Activated CD4-positive, alpha-beta T cell treated with anti-CD3 and anti-CD28 coated beads for 4 hours (primary cell): ENCODE measurements at regions not wholly inside any gene's neighbourhood (a gene's known extent, or its start where the extent isn't known, plus 50 kb on each side); places are given as distances from the start of the nearest gene placed in this dataset.
A peak's percentile ranks its signal among the peaks of the same experiment; 100 is the strongest.
"Not testable (repeated sequence)": the region's sequence is repeated elsewhere in the genome, so short reads cannot be mapped to it uniquely, and the experiment has no call there.

Experiments used
- DNase-seq, 2 donors: peaks; one replicate each; pipeline ENCODE4 v3.0.0-alpha.2; 2020

GRCh38 chr11:71723991-71724390 is 109.0 kb upstream of the DEFB108B start:
- DNase-seq = not testable (repeated sequence)

- not testable (repeated sequence) for DNase-seq
Measured at GRCh38 chr11:71730748-71731147, 102.3 kb upstream of the DEFB108B start.

GRCh38 chr11:71734368-71734767 is 98.6 kb upstream of the DEFB108B start:
- peak in 1 of 2 donors; percentile 23 for DNase-seq

- not testable (repeated sequence) for DNase-seq
Measured at GRCh38 chr11:71738317-71738716, 94.7 kb upstream of the DEFB108B start.

GRCh38 chr11:71743385-71743784 is 89.6 kb upstream of the DEFB108B start:
- not testable (repeated sequence) for DNase-seq

GRCh38 chr11:71745656-71746055 is 87.3 kb upstream of the DEFB108B start:
- not testable (repeated sequence) for DNase-seq

- not testable (repeated sequence) for DNase-seq
Measured at GRCh38 chr11:71746263-71746662, 86.7 kb upstream of the DEFB108B start.

- DNase-seq = not testable (repeated sequence)
Measured at GRCh38 chr11:71748965-71749620, 83.9 kb upstream of the DEFB108B start.

- DNase-seq = not testable (repeated sequence)
Measured at GRCh38 chr11:71750908-71751307, 82.1 kb upstream of the DEFB108B start.

GRCh38 chr11:71764695-71765491 is 68.1 kb upstream of the DEFB108B start:
- DNase-seq = not testable (repeated sequence)

- not testable (repeated sequence) for DNase-seq
Measured at GRCh38 chr11:71767016-71767415, 66.0 kb upstream of the DEFB108B start.

- not testable (repeated sequence) for DNase-seq
Measured at GRCh38 chr11:71772193-71772592, 60.8 kb upstream of the DEFB108B start.

GRCh38 chr11:71774603-71775222 is 58.3 kb upstream of the DEFB108B start:
- no peak for DNase-seq

GRCh38 chr11:71780116-71780515 is 52.9 kb upstream of the DEFB108B start:
- DNase-seq = not testable (repeated sequence)

- DNase-seq = not testable (repeated sequence)
Measured at GRCh38 chr11:71780771-71781170, 52.2 kb upstream of the DEFB108B start.

GRCh38 chr11:71781491-71781890 is 51.5 kb upstream of the DEFB108B start:
- DNase-seq = not testable (repeated sequence)

GRCh38 chr11:71782229-71782861 is 50.7 kb upstream of the DEFB108B start:
- not testable (repeated sequence) for DNase-seq

- DNase-seq = not testable (repeated sequence)
Measured at GRCh38 chr11:71783191-71783590, 49.8 kb upstream of the DEFB108B start.
